WTC11 (cell line): ENCODE measurements at regions not wholly inside any gene's neighbourhood (a gene's known extent, or its start where the extent isn't known, plus 50 kb on each side); places are given as distances from the start of the nearest gene placed in this dataset.
"Not testable (repeated sequence)": the region's sequence is repeated elsewhere in the genome, so short reads cannot be mapped to it uniquely, and the experiment has no call there.

Experiments used
- ATF1 ChIP-seq: sonication (generic); formaldehyde crosslinking; IDR thresholded peaks from 2 replicates; pipeline ENCODE4 v1.8.1; 2023; ENCODE audit warnings: mild to moderate bottlenecking, moderate library complexity, missing genetic modification reagents
- ATF2 ChIP-seq: sonication (generic); formaldehyde crosslinking; IDR thresholded peaks from 2 replicates; pipeline ENCODE4 v1.8.1; 2022; ENCODE audit warnings: low read depth, missing genetic modification reagents, borderline replicate concordance
- CREM ChIP-seq: sonication (generic); formaldehyde crosslinking; IDR thresholded peaks from 2 replicates; pipeline ENCODE4 v1.8.1; 2022; ENCODE audit warnings: mild to moderate bottlenecking, missing genetic modification reagents, moderate library complexity
- KAT7 ChIP-seq: sonication (generic); formaldehyde crosslinking; IDR thresholded peaks from 2 replicates; pipeline ENCODE4 v1.8.1; 2023; ENCODE audit warnings: missing genetic modification reagents, mild to moderate bottlenecking, borderline replicate concordance
- MAX ChIP-seq: sonication (generic); formaldehyde crosslinking; IDR thresholded peaks from 2 replicates; pipeline ENCODE4 v1.8.0; 2022; ENCODE audit warnings: mild to moderate bottlenecking, missing genetic modification reagents
- NR1H2 ChIP-seq: sonication (generic); formaldehyde crosslinking; IDR thresholded peaks from 2 replicates; pipeline ENCODE4 v1.9.0; 2021; ENCODE audit warnings: mild to moderate bottlenecking, moderate library complexity, missing genetic modification reagents
- PRRX2 ChIP-seq: fragments of 250-450 bp; sonication (Bioruptor Pico); IDR thresholded peaks from 2 replicates; pipeline ENCODE4 v1.8.0; 2021; ENCODE audit warnings: mild to moderate bottlenecking
- SP1 ChIP-seq: sonication (generic); formaldehyde crosslinking; conservative IDR thresholded peaks from 2 replicates; pipeline ENCODE4 v1.8.1; 2022; ENCODE audit warnings: missing genetic modification reagents
- TCF7 ChIP-seq: sonication (generic); formaldehyde crosslinking; IDR thresholded peaks from 2 replicates; pipeline ENCODE4 v1.8.0; 2022; ENCODE audit warnings: mild to moderate bottlenecking, low read depth, missing genetic modification reagents, moderate library complexity
- TP53 ChIP-seq: sonication (generic); formaldehyde crosslinking; IDR thresholded peaks from 2 replicates; pipeline ENCODE4 v1.8.1; 2023; ENCODE audit warnings: mild to moderate bottlenecking, missing genetic modification reagents
- ZNF138 ChIP-seq: sonication (generic); formaldehyde crosslinking; conservative IDR thresholded peaks from 2 replicates; pipeline ENCODE4 v1.8.1; 2022; ENCODE audit warnings: mild to moderate bottlenecking, moderate library complexity, missing genetic modification reagents
- TF ChIP-seq, protein P1 (sequence below): fragments of 200-600 bp; IDR thresholded peaks from 2 replicates; pipeline ENCODE4 v1.8.0; 2022; ENCODE audit warnings: antibody characterized with exemption

DNA sequence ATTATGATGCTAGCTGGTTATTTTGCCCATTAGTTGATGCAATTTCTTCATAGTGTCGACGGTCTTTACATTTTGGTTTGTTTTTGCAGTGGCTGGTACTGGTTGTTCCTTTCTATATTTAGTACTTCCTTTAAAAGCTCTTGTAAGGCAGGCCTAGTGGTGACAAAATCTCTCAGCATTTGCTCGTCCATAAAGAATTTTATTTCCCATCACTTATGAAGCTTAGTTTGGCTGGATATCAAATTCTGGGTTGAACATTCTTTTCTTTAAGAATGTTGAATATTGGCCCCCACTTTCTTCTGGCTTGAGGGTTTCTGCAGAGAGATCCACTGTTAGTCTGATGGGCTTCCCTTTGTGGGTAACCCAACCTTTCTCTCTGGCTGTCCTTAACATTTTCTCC lies 219.8 kb upstream of the VLDLR start:
- TF ChIP-seq, protein P1, sequence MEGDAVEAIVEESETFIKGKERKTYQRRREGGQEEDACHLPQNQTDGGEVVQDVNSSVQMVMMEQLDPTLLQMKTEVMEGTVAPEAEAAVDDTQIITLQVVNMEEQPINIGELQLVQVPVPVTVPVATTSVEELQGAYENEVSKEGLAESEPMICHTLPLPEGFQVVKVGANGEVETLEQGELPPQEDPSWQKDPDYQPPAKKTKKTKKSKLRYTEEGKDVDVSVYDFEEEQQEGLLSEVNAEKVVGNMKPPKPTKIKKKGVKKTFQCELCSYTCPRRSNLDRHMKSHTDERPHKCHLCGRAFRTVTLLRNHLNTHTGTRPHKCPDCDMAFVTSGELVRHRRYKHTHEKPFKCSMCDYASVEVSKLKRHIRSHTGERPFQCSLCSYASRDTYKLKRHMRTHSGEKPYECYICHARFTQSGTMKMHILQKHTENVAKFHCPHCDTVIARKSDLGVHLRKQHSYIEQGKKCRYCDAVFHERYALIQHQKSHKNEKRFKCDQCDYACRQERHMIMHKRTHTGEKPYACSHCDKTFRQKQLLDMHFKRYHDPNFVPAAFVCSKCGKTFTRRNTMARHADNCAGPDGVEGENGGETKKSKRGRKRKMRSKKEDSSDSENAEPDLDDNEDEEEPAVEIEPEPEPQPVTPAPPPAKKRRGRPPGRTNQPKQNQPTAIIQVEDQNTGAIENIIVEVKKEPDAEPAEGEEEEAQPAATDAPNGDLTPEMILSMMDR = not testable (repeated sequence)
- not testable (repeated sequence) for TF ChIP-seq ATF2 (CRISPR knock-in tag); CREM (CRISPR knock-in tag); TCF7 (CRISPR knock-in tag); SP1; ATF1 (CRISPR knock-in tag); TP53 (CRISPR knock-in tag); NR1H2 (CRISPR knock-in tag); MAX (CRISPR knock-in tag); PRRX2; KAT7; ZNF138
